ENCODE measurements at regions not wholly inside any gene's neighbourhood (a gene's known extent, or its start where the extent isn't known, plus 50 kb on each side); places are given as distances from the start of the nearest gene placed in this dataset.

DNA sequence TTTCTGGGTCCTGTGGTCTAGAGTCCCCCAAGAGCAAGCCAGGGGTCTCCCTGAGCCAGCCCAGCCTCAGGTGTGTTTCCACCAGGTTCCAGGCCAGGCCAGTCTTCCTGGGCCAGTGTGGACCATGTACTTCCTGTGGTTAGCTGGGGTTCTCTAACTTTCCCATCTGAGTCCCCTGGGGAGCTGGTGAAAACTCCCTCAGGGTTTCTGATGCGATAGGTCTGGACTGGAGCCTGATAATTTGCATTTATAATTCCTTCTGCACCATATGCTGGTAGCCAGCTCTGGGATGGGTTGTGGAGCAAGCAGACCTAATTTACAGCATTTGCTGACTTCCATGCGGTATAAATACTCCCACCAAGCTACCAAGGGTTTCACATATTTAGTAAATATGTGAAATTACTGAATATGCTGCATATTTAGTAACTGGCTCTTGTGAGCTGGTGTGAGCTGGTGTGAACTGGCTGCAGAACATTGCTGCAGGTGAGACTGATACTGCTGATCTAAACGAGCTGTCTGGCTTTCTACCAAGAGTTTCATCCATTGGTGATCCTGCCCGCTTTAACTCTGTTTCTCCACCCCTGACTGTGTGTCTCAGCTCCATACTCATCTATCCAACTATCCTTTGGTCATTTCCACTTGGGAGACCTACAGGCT is 62.6 kb downstream of the RIN2 start:
- TF ChIP-seq KDM5A (IDR thresholded peaks at IDR 0.05; ENCODE audit: borderline replicate concordance, low read length) (no peak), EZH2 (conservative IDR thresholded peaks at IDR 0.05; ENCODE audit: low read depth, low read length) (no peak), TOE1 (CRISPR knock-in tag; IDR thresholded peaks at IDR 0.05) (no peak), ZFP36 (IDR thresholded peaks at IDR 0.05; ENCODE audit: borderline replicate concordance, low read depth, low read length, partially characterized antibody) (no peak), ATF1 (CRISPR knock-in tag; IDR thresholded peaks at IDR 0.05) (no peak), ZNF780A (CRISPR knock-in tag; IDR thresholded peaks at IDR 0.05) (no peak), CBFB (CRISPR knock-in tag; IDR thresholded peaks at IDR 0.05) (no peak), MXD4 (CRISPR knock-in tag; IDR thresholded peaks at IDR 0.05) (no peak), MYC (CRISPR knock-in tag; IDR thresholded peaks at IDR 0.05; ENCODE audit: borderline replicate concordance) (no peak), JUN (CRISPR knock-in tag; IDR thresholded peaks at IDR 0.05) (no peak)
- TF ChIP-seq, protein P1, sequence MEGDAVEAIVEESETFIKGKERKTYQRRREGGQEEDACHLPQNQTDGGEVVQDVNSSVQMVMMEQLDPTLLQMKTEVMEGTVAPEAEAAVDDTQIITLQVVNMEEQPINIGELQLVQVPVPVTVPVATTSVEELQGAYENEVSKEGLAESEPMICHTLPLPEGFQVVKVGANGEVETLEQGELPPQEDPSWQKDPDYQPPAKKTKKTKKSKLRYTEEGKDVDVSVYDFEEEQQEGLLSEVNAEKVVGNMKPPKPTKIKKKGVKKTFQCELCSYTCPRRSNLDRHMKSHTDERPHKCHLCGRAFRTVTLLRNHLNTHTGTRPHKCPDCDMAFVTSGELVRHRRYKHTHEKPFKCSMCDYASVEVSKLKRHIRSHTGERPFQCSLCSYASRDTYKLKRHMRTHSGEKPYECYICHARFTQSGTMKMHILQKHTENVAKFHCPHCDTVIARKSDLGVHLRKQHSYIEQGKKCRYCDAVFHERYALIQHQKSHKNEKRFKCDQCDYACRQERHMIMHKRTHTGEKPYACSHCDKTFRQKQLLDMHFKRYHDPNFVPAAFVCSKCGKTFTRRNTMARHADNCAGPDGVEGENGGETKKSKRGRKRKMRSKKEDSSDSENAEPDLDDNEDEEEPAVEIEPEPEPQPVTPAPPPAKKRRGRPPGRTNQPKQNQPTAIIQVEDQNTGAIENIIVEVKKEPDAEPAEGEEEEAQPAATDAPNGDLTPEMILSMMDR (CRISPR knock-in tag; IDR thresholded peaks at IDR 0.05), result no peak
- TF ChIP-seq, protein P2, sequence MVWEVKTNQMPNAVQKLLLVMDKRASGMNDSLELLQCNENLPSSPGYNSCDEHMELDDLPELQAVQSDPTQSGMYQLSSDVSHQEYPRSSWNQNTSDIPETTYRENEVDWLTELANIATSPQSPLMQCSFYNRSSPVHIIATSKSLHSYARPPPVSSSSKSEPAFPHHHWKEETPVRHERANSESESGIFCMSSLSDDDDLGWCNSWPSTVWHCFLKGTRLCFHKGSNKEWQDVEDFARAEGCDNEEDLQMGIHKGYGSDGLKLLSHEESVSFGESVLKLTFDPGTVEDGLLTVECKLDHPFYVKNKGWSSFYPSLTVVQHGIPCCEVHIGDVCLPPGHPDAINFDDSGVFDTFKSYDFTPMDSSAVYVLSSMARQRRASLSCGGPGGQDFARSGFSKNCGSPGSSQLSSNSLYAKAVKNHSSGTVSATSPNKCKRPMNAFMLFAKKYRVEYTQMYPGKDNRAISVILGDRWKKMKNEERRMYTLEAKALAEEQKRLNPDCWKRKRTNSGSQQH (CRISPR knock-in tag; IDR thresholded peaks at IDR 0.05; ENCODE audit: low read depth), result no peak
- TF ChIP-seq, protein P3, sequence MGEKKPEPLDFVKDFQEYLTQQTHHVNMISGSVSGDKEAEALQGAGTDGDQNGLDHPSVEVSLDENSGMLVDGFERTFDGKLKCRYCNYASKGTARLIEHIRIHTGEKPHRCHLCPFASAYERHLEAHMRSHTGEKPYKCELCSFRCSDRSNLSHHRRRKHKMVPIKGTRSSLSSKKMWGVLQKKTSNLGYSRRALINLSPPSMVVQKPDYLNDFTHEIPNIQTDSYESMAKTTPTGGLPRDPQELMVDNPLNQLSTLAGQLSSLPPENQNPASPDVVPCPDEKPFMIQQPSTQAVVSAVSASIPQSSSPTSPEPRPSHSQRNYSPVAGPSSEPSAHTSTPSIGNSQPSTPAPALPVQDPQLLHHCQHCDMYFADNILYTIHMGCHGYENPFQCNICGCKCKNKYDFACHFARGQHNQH (CRISPR knock-in tag; IDR thresholded peaks at IDR 0.05), result no peak

Data from HepG2 (cell line).